Fibroblast of skin of left quadriceps (primary cell): ENCODE measurements at regions not wholly inside any gene's neighbourhood (a gene's known extent, or its start where the extent isn't known, plus 50 kb on each side); places are given as distances from the start of the nearest gene placed in this dataset.
A peak's percentile ranks its signal among the peaks of the same experiment; 100 is the strongest.
"Not testable (repeated sequence)": the region's sequence is repeated elsewhere in the genome, so short reads cannot be mapped to it uniquely, and the experiment has no call there.

ENCODE experiments used
- DNase-seq, 2 experiments: peaks; one replicate each; pipeline ENCODE4 v3.0.0-alpha.2; 2013; ENCODE audit warnings: low read depth in 2 of 2

DNA sequence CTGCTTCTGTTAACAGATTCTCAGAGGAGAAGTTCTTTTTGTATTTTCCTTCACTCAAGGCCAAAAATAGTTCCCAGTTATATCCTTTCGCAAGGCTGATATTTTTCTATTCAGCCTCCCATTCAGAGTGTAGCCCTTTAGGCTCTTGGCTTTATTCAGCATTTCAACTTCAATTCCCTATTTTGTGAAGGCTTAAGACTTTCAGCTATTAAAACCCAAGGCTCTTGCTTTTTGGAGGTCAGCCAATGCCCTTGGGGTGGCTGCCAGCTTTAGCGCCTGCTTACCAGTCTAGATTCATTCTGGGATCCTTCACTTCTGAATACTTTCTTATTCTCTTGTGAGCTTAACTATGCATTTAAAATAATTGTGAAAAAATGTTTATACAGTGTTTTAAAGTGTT, 57.3 kb upstream of the ADGRA3 start:
- peak in 1 of 2 experiments; percentile 1 for DNase-seq

DNA sequence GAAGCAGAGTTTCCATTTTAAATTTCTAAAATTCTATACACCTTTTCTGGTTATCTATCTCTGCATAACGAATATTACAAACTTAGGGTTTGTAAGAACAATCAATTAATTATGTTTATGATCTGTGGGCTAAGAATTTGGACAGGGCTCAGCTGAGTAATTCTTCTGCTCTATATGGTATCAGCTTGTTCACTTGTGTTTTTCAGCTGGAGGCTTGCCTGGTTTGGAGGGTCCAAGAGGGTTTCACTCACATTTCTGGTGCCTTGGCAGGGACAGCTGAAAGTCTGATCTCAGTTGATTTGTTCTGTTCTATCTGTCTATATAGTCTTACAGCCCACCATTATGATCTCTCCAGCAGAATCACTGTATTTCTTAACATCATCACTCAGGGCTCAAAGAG, 57.8 kb upstream of the ADGRA3 start:
- no peak for DNase-seq

- no peak for DNase-seq
These were observed 58.6 kb upstream of the ADGRA3 start for GRCh38 chr4:22574424-22574823.

DNA sequence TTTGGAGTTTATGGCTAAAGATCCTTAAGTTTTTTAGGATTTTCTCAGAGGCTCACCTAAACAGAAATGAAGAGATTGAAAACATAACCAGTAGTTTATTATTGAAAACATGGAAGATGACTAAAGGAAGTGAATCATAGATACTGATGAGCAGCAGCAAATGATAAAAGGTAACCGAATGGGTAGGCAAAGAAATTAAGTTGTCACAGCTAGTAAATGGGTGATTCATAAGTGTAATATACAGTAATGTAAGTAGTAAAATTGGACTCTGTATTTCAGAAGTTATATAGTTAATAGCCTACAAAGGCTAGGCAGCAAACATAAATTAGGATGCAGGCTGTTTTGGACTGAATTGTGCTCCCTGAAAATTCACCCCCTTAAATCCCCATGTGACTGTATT, 59.0 kb upstream of the ADGRA3 start:
- no peak for DNase-seq

DNA sequence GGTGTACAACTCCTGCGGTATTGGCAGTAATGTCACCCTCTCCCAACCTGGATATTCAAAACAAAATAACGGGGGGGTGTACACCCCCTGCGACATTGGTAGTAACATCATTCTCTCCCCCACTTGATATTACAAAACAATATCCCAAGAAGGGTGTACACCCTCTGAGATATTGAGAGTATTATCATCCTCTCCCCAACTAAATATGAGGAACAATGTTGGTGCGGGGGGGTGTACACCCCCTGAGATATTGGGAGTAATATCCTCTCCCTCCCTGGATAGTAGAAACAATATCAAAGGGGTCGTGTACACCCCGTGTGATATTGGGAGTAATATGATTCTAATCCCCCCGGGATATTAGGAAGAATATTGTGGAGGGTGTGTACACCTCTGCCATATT, 71.4 kb upstream of the ADGRA3 start:
- DNase-seq: no peak

DNA sequence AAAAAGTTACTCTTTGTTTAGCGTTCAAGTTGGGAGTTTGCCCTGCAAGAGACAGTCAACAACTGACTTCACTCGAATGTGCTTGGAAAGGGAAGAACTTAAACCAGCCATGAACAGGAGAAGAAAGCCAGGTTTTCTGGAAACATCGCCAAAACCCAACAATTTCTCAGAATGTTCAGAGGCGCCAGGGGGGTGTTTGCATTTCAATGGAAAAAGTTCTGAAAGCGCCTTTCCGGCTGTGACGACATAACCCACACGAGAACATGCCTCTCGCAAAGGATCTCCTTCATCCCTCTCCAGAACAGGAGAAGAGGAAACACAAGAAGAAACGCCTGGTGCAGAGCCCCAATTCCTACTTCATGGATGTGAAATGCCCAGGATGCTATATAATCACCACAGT, 78.1 kb upstream of the ADGRA3 start:
- no peak for DNase-seq

GRCh38 chr4:22595684-22596083, 79.8 kb upstream of the ADGRA3 start:
- no peak for DNase-seq

GRCh38 chr4:22596409-22596808, 80.5 kb upstream of the ADGRA3 start:
- DNase-seq: no peak

GRCh38 chr4:22597471-22597870, 81.6 kb upstream of the ADGRA3 start:
- DNase-seq: no peak

DNA sequence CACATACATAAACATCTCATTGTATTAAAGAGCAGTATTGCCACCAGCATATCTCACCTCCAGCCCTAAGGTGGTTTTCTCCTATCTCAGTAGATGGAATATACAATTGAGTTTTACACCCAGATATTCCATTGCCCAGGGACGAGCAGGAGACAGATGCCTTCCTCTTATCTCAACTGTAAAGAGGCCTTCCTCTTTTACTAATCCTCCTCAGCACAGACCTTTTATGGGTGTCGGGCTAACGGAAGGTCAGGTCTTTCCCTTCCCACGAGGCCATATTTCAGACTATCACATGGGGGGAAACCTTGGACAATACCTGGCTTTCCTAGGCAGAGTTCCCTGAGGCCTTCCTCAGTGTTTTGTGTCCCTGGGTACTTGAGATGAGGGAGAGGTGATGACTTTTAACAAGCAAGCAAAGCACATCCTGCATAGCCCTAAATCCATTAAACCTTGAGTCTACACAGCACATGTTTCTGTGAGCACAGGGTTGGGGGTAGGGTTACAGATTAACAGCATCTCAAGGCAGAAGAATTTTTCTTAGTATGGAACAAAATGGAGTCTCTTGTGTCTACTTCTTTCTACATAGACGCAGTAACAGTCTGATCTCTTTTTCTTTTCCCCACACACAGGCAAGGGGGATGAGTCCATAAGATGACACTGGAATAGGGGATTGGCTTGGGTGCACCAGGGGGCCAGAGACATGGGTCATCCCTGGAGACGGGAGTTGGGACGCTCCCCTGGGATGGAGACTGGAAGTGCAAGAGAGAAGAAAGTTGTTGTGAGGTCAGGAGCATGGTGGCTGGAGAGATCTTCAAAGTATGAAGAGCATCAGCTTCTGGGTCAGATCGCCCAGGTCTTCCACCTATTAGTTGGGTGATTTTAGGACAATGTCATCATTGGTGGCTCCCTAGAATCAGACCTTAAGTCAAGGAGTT, 82.5 kb upstream of the ADGRA3 start:
- DNase-seq: not testable (repeated sequence)

- not testable (repeated sequence) for DNase-seq
These were observed 83.5 kb upstream of the ADGRA3 start for GRCh38 chr4:22599228-22599928.

- not testable (repeated sequence) for DNase-seq
These were observed 84.1 kb upstream of the ADGRA3 start for GRCh38 chr4:22599929-22600432.

- DNase-seq: not testable (repeated sequence)
These were observed 85.8 kb upstream of the ADGRA3 start for GRCh38 chr4:22601638-22602037.

DNA sequence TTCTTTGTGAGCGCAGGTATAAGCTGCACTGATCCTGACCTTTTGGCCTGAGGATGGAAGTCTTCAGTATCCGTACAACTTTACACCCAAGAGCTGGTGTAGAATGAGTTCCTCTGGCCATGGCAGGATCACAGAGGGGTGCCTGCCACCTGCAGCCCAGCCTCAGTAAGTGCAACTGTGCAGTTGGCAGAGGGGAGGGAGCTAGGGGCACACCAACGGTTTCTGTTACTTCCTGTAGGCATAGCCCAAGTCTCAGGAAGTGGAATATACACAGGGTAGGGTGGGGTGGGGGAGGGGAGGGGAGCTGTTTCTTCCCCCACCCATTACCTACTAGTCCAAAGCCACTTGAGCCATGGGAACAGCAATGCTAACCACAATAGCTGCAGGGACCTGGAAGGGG, 85.4 kb upstream of the GBA3 start:
- DNase-seq: peak in 1 of 2 experiments; percentile 0

DNA sequence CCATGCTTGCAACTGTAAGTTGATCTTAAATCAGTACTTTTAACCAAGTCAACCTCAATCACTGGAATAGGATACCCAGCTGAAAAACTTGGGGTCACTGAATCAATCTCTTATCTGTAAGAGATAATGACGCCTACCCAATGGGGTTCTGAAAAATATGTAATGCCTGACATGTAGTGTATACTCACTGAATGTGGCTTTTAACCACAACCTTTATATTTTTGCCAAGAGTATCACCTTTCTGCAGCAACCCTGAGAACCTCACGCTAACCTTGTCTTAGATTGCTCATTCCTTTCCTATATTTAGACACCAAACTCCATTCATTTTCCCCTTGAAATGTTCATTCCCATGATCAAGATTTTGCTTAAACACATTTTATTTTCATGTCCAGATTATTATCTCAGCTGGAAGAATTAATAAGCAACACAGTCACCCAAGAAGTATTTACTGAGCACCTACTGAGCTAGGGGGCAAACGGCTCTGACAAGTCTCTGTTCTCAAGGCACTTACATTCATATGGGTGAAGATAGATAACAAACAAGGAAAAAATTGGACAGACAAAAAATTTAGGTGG, 82.7 kb upstream of the GBA3 start:
- DNase-seq: not testable (repeated sequence)

GRCh38 chr4:22614114-22614513, 78.6 kb upstream of the GBA3 start:
- DNase-seq: no peak

GRCh38 chr4:22616516-22616915, 76.2 kb upstream of the GBA3 start:
- DNase-seq: no peak

- DNase-seq: not testable (repeated sequence)
These were observed 72.6 kb upstream of the GBA3 start for GRCh38 chr4:22620144-22620543.

- not testable (repeated sequence) for DNase-seq
These were observed 70.8 kb upstream of the GBA3 start for GRCh38 chr4:22621970-22622369.

GRCh38 chr4:22624002-22624401, 68.7 kb upstream of the GBA3 start:
- not testable (repeated sequence) for DNase-seq

GRCh38 chr4:22625311-22625710, 67.4 kb upstream of the GBA3 start:
- no peak for DNase-seq

- not testable (repeated sequence) for DNase-seq
These were observed 64.9 kb upstream of the GBA3 start for GRCh38 chr4:22627851-22628250.
